Keratinocyte (primary cell): ENCODE measurements at regions not wholly inside any gene's neighbourhood (a gene's known extent, or its start where the extent isn't known, plus 50 kb on each side); places are given as distances from the start of the nearest gene placed in this dataset.

Source experiments
- EZH2 ChIP-seq: IDR thresholded peaks from one replicate; pipeline ENCODE4 v1.6.1; 2012; ENCODE audit warnings: inconsistent platforms, mild to moderate bottlenecking, low read length, moderate library complexity
- TF ChIP-seq, protein P1 (sequence below), 3 experiments: IDR thresholded peaks in 1 of 3; conservative IDR thresholded peaks in 1 of 3; optimal IDR thresholded peaks in 1 of 3; 2 replicates in 2 of 3; 3 replicates in 1 of 3; pipeline versions ENCODE3 to v1.5.1; 2011; ENCODE audit warnings: low read length in 3 of 3, mild to moderate bottlenecking in 3 of 3, moderate library complexity in 2 of 3, control low read depth in 1 of 3, inconsistent platforms in 1 of 3; ENCODE audit not compliant: insufficient read depth in 2 of 3; ENCODE audit errors: extremely low read depth in 1 of 3

- TF ChIP-seq, protein P1, sequence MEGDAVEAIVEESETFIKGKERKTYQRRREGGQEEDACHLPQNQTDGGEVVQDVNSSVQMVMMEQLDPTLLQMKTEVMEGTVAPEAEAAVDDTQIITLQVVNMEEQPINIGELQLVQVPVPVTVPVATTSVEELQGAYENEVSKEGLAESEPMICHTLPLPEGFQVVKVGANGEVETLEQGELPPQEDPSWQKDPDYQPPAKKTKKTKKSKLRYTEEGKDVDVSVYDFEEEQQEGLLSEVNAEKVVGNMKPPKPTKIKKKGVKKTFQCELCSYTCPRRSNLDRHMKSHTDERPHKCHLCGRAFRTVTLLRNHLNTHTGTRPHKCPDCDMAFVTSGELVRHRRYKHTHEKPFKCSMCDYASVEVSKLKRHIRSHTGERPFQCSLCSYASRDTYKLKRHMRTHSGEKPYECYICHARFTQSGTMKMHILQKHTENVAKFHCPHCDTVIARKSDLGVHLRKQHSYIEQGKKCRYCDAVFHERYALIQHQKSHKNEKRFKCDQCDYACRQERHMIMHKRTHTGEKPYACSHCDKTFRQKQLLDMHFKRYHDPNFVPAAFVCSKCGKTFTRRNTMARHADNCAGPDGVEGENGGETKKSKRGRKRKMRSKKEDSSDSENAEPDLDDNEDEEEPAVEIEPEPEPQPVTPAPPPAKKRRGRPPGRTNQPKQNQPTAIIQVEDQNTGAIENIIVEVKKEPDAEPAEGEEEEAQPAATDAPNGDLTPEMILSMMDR (optimal IDR thresholded peaks at IDR 0.05 in 1 of 3, IDR thresholded peaks at IDR 0.05 in 1 of 3, conservative IDR thresholded peaks at IDR 0.05 in 1 of 3; ENCODE audit: extremely low read depth in 1 of 3, insufficient read depth in 2 of 3, low read length in 3 of 3) = no peak
- TF ChIP-seq EZH2 = no peak
Measured at GRCh38 chr15:47624503-47624902, 92.8 kb upstream of the SEMA6D start.
